T-helper 2 cell treated with Interferon-gamma antibody and Interleukin-4, amounts not matched to agents 100 ng/mL and 5 ng/mL, for 36 hours (primary cell): ENCODE measurements at regions not wholly inside any gene's neighbourhood (a gene's known extent, or its start where the extent isn't known, plus 50 kb on each side); places are given as distances from the start of the nearest gene placed in this dataset.

Experiments used
- intact Hi-C: fragments of 100-400 bp; cut with micrococcal nuclease; formaldehyde crosslinking; loops from one replicate; pipeline ENCODE4 v1.15.1; 2023

DNA sequence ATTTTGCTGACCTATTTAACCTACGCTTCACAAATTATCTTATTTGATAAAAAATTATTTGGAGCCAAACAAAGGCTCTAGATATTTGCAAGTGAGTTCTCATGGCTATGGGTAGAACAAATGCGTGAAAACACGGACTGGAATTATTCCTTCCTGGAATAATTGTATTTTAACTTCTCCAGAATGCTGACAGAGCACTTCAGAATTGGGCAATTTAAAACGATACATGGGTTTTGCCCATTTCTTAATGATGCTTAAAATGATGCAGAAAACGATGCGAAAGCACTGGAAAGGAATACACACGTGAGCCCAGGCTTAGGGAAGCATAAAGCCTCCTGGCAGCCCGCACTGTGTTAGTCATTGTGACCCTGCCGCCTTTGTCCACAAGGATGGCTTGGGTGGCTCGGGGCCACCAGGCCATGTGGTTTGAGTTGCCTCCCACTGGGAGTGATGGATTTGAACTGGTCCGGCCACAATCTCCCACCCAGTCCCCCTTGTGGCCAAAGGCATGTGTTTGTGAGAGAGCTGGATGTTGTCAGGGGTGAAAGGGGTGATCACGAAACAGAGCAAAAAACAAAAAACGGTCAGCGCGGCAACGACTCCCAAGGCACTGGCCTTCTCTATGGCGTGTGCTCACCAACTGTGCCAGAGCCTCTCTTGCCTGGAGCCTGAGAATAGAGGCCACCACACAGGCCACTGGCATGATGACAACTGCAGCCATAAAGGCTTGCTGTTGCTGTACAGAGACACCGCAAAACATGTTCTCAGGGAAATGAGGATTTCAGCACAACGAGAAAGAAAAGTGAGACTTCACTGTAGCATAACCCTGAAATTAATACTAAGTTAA is 234.2 kb upstream of the ADAMTS16 start:
- intact Hi-C loops = no loop called here

DNA sequence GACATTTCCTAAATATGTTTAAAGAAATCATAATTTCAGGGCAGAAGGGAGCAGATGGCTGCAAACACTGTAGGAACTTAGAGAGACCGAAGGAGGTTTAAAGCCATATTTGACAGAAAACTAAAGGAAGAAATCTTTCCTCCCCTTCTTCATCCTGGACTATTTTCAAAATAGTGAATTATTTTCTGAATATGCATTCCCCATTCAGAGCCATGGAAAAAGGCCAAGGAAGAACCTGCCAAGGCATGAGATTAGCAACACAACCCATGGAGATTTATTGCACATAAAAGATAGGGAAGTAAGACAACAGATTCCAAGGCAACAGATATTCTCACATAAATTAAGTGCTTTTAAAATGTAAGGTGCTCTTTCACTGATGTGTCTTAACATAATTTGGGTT is 233.3 kb upstream of the ADAMTS16 start:
- intact Hi-C loops = no loop called here

DNA sequence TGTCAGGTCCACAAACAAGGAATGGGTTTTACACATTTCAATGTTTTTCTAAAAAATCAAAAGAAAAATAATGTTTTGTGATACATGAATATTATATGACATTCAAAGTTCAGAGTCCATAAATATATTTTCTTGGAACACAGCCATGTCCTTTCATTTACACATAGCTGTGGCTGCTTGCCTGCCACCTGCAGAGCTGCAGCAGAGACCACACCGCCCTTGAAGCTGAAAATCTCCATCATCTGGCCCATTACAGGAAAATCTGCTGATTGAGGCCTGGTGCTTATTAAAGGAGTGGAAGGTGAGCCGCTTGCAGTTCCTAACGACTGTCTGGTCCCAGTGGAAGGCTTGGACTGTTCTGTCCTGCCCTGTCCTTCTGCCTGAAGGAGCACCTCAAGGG is 232.6 kb upstream of the ADAMTS16 start:
- intact Hi-C loops = no loop called here

DNA sequence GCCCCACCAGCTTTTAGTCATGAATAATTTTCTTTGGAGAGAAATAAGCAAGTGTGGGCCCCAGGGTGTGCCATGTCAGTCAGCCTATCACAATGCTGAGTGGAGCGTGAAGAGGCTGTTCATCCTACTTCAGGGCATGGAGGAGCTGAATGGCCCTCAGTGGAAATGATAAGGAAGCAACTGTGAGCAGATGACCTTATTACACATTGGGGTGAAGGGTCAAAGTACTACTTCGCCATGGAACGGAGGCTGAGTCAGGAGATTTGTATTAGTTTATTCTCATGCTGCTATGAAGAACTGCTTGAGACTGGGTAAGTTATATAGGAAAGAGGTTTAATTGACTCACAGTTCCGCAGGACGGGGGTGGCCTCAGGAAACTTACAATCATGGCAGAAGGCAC is 231.0 kb upstream of the ADAMTS16 start:
- intact Hi-C loops = no loop called here

GRCh38 chr5:4911646-4912403 is 228.3 kb upstream of the ADAMTS16 start:
- intact Hi-C loops = no loop called here

DNA sequence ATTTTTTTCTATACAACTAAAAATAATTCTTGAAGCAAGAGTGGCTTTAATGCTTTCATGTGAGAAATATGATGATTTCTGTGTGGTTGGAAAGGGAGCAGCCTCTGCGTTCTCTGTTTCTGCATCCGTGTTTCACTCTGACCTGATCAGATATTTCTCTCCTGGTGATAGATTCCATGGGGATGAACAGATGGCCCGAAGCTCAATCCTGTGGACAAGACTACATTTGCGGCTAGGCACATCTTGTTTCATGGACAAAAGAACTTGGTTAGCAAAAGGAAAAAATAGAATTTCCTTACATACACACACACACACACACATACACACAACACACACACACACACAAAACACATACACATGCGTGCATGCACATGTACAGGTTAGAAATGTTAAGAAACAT is 218.2 kb upstream of the ADAMTS16 start:
- intact Hi-C loops = no loop called here

- intact Hi-C loops = no loop called here
Measured at GRCh38 chr5:4924577-4924976, 215.6 kb upstream of the ADAMTS16 start.

- intact Hi-C loops = no loop called here
Measured at GRCh38 chr5:4927097-4927496, 213.0 kb upstream of the ADAMTS16 start.

DNA sequence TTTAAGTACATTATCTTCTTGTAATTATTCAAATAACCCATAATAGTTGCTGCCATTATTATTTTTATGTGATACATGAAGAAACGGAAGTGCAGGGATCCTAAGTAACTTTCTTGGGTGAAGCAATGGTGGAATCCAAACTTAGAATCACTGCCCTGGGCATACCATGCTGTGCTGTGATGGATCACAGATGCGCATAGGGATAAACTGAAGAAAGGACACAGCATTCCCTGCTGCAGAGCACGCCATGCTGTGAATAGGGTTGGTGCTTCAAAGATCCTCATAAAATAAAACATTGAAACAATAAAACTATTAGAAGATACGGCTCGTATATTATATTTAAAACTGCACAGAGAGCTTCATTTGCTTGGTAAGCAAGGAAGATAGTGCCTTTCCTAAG is 211.7 kb upstream of the ADAMTS16 start:
- intact Hi-C loops = no loop called here

DNA sequence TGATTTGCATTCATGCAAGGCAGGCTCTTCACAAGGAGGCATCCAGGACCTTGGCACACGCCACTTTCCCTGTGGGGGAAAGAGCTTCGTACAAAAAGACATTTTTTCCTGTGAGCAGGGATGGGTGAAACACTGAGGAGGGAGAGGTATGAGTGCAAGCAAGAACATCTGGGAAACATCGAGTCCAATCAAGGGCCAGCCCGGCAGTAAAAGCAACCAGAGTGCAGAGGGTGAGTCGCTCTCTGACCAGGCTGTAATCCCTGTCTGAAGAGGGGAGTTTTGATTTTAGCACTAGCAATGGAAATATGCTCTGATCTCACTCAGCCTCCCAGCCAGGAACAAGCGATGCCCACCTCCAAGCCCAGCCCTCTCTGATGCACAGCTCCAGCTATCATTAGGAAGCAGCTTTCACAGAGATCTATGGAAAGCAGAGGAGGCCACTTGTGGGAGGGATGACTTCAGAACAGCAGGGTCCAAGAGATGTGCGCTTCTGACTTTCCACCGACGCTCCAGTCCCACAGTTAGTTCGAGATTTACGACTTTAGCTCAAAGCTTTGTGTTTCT is 211.0 kb upstream of the ADAMTS16 start:
- intact Hi-C loops = no loop called here

- intact Hi-C loops = no loop called here
Measured at GRCh38 chr5:4939042-4939781, 200.9 kb upstream of the ADAMTS16 start.

GRCh38 chr5:4941161-4941560 is 199.0 kb upstream of the ADAMTS16 start:
- intact Hi-C loops = loop anchor here (5.0 kb wide), 1 partner anchor 64 kb away; no protein-coding TSS in a partner anchor

GRCh38 chr5:4941957-4942830 is 197.9 kb upstream of the ADAMTS16 start:
- intact Hi-C loops = loop anchor here (5.0 kb wide), 1 partner anchor 65 kb away; no protein-coding TSS in a partner anchor

DNA sequence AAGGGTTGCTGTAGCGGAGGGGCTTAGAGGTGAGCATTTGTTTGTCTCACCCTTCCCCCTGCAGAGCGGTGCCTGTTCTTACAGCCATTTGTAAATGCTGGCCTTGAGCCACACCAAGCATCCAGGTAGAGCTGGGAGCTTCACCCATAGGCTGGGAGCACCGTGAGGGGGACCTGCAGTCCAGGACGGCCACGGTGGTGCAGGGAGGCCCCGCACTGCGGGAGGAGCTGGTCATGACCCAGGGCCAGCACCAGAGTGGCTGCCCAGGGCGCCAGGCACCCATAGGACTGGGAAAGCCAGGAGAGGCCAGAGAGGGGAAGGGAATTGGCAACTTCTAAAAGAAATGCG is 197.3 kb upstream of the ADAMTS16 start:
- intact Hi-C loops = loop anchor here (5.0 kb wide), 1 partner anchor 66 kb away; no protein-coding TSS in a partner anchor

DNA sequence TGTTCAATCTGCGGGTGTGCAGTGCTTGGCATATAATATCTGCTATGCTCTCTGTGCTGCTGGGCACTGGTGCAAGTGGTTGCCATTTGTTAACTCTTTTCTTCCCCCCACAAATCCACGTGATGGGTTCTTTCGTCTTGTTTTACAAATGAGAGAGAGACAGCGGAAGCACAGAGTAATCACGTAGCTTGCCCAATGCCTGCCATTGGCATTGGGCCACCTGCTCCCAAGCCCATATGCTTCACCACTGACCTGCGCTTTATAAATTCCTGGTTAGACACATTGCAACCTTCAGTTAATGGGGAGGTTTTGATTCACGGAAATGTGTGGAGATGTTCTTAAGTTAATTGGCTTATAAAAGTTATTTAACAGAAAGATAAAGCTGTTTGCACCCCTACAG is 194.8 kb upstream of the ADAMTS16 start:
- intact Hi-C loops = no loop called here

DNA sequence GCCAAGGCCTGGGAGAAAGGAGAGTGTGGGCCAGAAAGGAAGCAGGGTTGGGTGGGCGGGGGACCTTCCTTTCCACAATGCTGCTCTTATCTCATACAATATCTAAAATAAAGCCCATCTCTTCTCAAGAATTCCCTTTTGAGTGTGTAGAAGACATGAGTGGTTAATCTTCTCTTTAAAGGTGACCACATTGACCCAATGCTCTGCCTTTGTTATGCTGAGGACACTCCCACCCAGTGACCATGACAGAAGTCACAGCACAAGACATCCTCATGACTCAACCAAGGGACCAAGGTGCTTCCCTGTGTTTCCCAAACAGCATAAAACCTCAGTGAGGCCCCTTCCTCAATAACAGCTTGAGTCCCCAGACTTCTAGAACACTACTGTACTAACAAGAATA is 193.0 kb upstream of the ADAMTS16 start:
- intact Hi-C loops = no loop called here

- intact Hi-C loops = no loop called here
Measured at GRCh38 chr5:4947893-4948536, 192.1 kb upstream of the ADAMTS16 start.

- intact Hi-C loops = no loop called here
Measured at GRCh38 chr5:4949108-4949507, 191.0 kb upstream of the ADAMTS16 start.

DNA sequence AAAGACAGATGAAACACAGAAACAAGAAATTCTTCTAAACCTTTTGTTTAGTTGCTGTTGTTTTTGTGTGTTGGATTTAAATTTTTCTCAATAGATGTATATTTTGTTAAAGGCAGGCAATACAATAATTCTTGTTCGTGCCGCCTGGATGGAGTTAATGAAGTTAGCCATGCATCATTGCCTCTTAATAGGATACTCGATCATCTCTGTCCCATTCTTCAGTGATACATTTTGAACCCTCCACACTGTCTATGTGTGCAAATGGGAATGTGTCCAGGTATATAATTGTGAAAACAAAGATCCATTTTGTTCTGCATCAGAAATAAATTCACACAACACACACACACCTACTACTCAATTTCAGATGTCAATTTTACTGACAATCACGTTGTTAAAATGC is 186.6 kb upstream of the ADAMTS16 start:
- intact Hi-C loops = no loop called here

GRCh38 chr5:4954048-4954447 is 186.1 kb upstream of the ADAMTS16 start:
- intact Hi-C loops = no loop called here
